ENCODE measurements at regions not wholly inside any gene's neighbourhood (a gene's known extent, or its start where the extent isn't known, plus 50 kb on each side); places are given as distances from the start of the nearest gene placed in this dataset.

GRCh38 chr10:30560326-30560725 lies 69.2 kb downstream of the LYZL2 start:
- DNase-seq (ENCODE audit: low read depth, low spot score) (no peak), FAIRE-seq (no peak)
- Histone ChIP-seq H3K4me1 (ENCODE audit: control insufficient read depth, extremely low read depth, insufficient read depth, low read length) (no peaks in the 10 kb centered on the region), H2AFZ (ENCODE audit: low read depth, low read length) (no peak overlapping the region), H4K20me1 (replicated peaks; ENCODE audit: control insufficient read depth, extremely low read depth, insufficient read depth, low read length) (no peaks in the 10 kb centered on the region), H3K79me2 (ENCODE audit: control insufficient read depth, insufficient read depth, low read length) (no peaks in the 10 kb centered on the region), H3K9me3 (replicated peaks; ENCODE audit: control insufficient read depth, insufficient read depth, low read length) (no peaks in the 10 kb centered on the region), H3K27ac (ENCODE audit: insufficient read depth, low read depth, low read length) (no peak overlapping the region), H3K9ac (replicated peaks; ENCODE audit: extremely low read depth, insufficient read depth, low read length) (no peak overlapping the region), H3K27me3 (ENCODE audit: control insufficient read depth in 2 of 2, insufficient read depth in 2 of 2, low read length in 2 of 2) (peaks cover 3 to 6% of the 10 kb centered on the region in 2 experiments), H3K9me1 (replicated peaks; ENCODE audit: control insufficient read depth, extremely low read depth, insufficient read depth, low read length) (no peaks in the 10 kb centered on the region), H3K4me2 (ENCODE audit: insufficient read depth, low read length) (no peak overlapping the region), H3K36me3 (ENCODE audit: control insufficient read depth in 2 of 2, extremely low read depth in 1 of 2, insufficient read depth in 2 of 2, low read length in 2 of 2) (no peaks in the 10 kb centered on the region), H3K4me3 (replicated peaks in 1 of 3; ENCODE audit: insufficient read depth in 1 of 3, low read depth in 1 of 3, low read length in 3 of 3) (no peak overlapping the region)
- no peak for TF ChIP-seq MAX (IDR thresholded peaks at IDR 0.05; ENCODE audit: insufficient read depth, insufficient read length)
- TF ChIP-seq JUN (IDR thresholded peaks at IDR 0.05; ENCODE audit: borderline replicate concordance, insufficient read depth, insufficient read length, low read depth) = no peak
- no peak for TF ChIP-seq CTCF (IDR thresholded peaks at IDR 0.05; ENCODE audit: extremely low read depth in 1 of 2, insufficient read depth in 1 of 2, low read depth in 1 of 2, low read length in 2 of 2)
- TF ChIP-seq POLR2AphosphoS5 (IDR thresholded peaks at IDR 0.05; ENCODE audit: insufficient read depth, low read depth, low read length) = no peak
- no peak for TF ChIP-seq EZH2 (IDR thresholded peaks at IDR 0.05; ENCODE audit: borderline replicate concordance, low read depth, low read length, severe bottlenecking)
- no peak for TF ChIP-seq POLR2A (IDR thresholded peaks at IDR 0.05; ENCODE audit: low read depth, low read length)
- TF ChIP-seq FOS (IDR thresholded peaks at IDR 0.05; ENCODE audit: borderline replicate concordance, insufficient read depth, low read length) = no peak
- no peak for TF ChIP-seq MYC (IDR thresholded peaks at IDR 0.05; ENCODE audit: low read depth, low read length)
- TF ChIP-seq GATA2 (IDR thresholded peaks at IDR 0.05; ENCODE audit: insufficient read depth, insufficient read length, low read depth, low read length) = no peak
- intact Hi-C loops (cut with micrococcal nuclease) = no loop called here
- dilution Hi-C loops (cut with MboI; ENCODE audit: extremely low pct_ligation_motif_present, low sequenced_read_pairs) = no loop called here
- CTCF ChIA-PET = interaction anchor here (1.0 to 2.0 kb wide), 3 partner anchors 21 to 31 kb away, joined by 3 to 8 read pairs (median 7); no protein-coding TSS in a partner anchor
- no TSS peak for BruUV-seq (replicated peaks)
- POLR2A ChIA-PET = no interaction called here
